ENCODE measurements at regions not wholly inside any gene's neighbourhood (a gene's known extent, or its start where the extent isn't known, plus 50 kb on each side); places are given as distances from the start of the nearest gene placed in this dataset.
A peak's percentile ranks its signal among the peaks of the same experiment; 100 is the strongest.

GRCh38 chr13:29931696-29932095, 81.3 kb upstream of the UBL3 start:
- TF ChIP-seq EP300 (IDR thresholded peaks at IDR 0.05) (no peak), CTCF (IDR thresholded peaks at IDR 0.05) (no peak), POLR2A (IDR thresholded peaks at IDR 0.05) (no peak)
- Histone ChIP-seq H3K36me3 (no peaks in the 10 kb centered on the region), H3K4me1 (peaks cover 0 to 7% (median 0%) of the 10 kb centered on the region in 4 donors), H3K4me3 (no peak overlapping the region), H3K27ac (no peak overlapping the region), H3K27me3 (no peaks in the 10 kb centered on the region), H3K9me3 (peaks cover 0 to 7% (median 0%) of the 10 kb centered on the region in 4 donors)
- DNase-seq (ENCODE audit: low spot score in 2 of 2) = no peak

- Histone ChIP-seq H3K4me3 (no peak overlapping the region), H3K27ac (no peak overlapping the region), H3K36me3 (no peaks in the 10 kb centered on the region), H3K4me1 (peaks cover 0 to 17% (median 14%) of the 10 kb centered on the region in 4 donors), H3K9me3 (peaks cover 0 to 7% (median 0%) of the 10 kb centered on the region in 4 donors), H3K27me3 (no peaks in the 10 kb centered on the region)
- WGBS, 2 donors = 89 to 90% methylated on average over 10 of the region's 10 CpGs
- DNase-seq (ENCODE audit: low spot score in 2 of 2) = no peak
- TF ChIP-seq EP300 (IDR thresholded peaks at IDR 0.05) (no peak), CTCF (IDR thresholded peaks at IDR 0.05) (no peak), POLR2A (IDR thresholded peaks at IDR 0.05) (no peak)
Observed at GRCh38 chr13:29929062-29929847, 78.8 kb upstream of the UBL3 start.

GRCh38 chr13:29926098-29926476, 75.7 kb upstream of the UBL3 start:
- TF ChIP-seq EP300 (IDR thresholded peaks at IDR 0.05) (no peak), CTCF (IDR thresholded peaks at IDR 0.05) (no peak), POLR2A (IDR thresholded peaks at IDR 0.05) (no peak)
- H3K4me3 ChIP-seq = no peak overlapping the region
- no peak for DNase-seq (ENCODE audit: low spot score in 2 of 2)
- H3K27ac ChIP-seq = no peak overlapping the region
- no peaks in the 10 kb centered on the region for H3K9me3 ChIP-seq
- no peaks in the 10 kb centered on the region for H3K27me3 ChIP-seq
- H3K36me3 ChIP-seq = no peaks in the 10 kb centered on the region
- peaks cover 0 to 39% (median 27%) of the 10 kb centered on the region in 4 donors for H3K4me1 ChIP-seq
- WGBS, 2 donors = 90 to 91% methylated on average over 4 of the region's 4 CpGs

GRCh38 chr13:29925457-29926097, 75.2 kb upstream of the UBL3 start:
- no peaks in the 10 kb centered on the region for H3K36me3 ChIP-seq
- H3K4me1 ChIP-seq = peaks cover 0 to 39% (median 27%) of the 10 kb centered on the region in 4 donors
- DNase-seq (ENCODE audit: low spot score in 2 of 2) = peak; percentile 45 to 87
- H3K9me3 ChIP-seq = no peaks in the 10 kb centered on the region
- no peak overlapping the region for H3K4me3 ChIP-seq
- peak overlapping the region in 2 of 4 donors; percentile 4 to 86 for H3K27ac ChIP-seq
- 27 to 35% methylated on average over 3 of the region's 3 CpGs for WGBS, 2 donors
- no peaks in the 10 kb centered on the region for H3K27me3 ChIP-seq
- TF ChIP-seq CTCF (IDR thresholded peaks at IDR 0.05) (no peak), EP300 (IDR thresholded peaks at IDR 0.05) (peak in 1 of 2 donors; percentile 68)

Data from tibial nerve (tissue), 4 donors.